ENCODE measurements at regions not wholly inside any gene's neighbourhood (a gene's known extent, or its start where the extent isn't known, plus 50 kb on each side); places are given as distances from the start of the nearest gene placed in this dataset.

DNA sequence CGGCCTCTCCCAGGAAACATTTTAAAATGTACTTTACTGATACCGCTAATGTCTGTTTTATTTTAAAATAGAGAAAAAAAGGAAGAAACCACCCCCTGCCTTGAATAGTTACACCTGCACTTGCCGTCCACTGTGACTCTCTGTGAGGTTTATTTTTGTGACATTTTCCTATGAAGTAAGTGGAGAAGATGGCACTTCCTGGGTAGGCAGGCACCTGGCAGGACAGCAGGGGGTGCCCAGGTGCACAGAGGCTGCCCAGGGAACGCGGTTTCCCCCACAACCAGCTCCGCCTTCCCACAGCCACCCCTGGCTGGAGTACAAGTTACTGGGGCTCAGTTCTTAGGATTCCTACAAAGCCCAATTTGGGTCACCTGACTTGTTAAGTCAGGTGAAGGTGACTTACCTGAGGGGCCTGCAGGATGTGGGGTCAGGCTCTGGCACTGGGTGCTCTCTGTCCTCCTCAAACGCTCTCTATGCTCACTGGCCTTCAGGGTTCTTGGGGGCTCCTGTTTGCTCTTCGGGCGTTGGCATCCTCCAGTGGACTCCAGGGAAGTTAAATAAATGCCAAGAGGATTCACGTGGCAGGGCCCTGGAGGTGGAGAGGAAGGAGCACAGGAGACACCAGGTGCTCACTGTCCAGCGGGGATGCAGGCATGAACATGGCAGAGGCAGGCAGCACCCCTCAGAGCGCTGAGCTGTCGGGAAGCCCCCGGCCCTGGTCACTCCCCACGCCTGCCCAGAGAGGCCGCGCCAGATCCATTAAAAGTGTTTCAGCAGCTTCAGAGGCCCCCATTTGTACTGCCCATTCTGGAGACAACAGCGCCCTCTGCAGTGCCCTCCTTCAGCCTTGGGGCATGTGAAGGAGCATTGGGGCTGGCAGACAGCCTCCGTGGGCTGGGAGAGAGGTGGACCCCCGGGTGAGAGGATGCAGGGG lies 1021.2 kb downstream of the TBC1D22A start:
- DNase-seq, result no peak

DNA sequence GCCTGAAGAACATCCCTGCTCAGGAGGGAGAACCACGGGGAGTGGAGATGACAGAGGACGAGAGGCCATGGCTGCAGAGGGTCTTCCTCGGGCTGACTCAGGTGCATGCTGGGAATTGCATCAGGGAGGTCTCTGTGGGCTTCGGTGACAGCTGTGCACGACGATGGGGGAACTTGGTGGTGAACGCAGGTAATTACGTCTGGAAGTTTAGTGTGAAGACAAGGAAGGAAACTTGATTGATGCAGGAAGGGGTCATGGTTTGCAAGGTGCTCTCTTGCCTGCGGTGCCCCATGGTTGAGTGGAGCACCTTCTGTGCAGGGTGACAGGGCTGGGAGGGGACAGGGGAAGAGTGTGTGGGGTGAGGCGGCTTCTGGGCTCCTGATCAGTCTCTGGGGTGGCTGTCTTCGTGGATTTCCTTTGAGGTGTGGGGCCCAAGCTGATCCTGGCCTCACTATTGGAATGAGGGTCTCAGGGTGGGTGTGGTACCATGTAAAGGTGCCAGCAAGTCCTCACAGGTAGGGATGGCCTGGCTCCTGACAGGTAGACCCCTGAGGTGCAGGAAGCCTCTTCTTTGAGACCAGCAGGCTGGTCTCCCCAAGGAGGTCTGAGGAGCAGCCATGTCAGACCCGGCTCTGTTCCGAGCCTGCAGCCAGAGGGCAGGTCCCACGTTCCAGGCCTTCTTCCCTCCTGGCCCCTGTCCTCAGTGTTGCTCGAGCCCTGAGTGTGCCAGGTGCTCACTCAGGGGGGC lies 1020.1 kb downstream of the TBC1D22A start:
- DNase-seq, result no peak

DNA sequence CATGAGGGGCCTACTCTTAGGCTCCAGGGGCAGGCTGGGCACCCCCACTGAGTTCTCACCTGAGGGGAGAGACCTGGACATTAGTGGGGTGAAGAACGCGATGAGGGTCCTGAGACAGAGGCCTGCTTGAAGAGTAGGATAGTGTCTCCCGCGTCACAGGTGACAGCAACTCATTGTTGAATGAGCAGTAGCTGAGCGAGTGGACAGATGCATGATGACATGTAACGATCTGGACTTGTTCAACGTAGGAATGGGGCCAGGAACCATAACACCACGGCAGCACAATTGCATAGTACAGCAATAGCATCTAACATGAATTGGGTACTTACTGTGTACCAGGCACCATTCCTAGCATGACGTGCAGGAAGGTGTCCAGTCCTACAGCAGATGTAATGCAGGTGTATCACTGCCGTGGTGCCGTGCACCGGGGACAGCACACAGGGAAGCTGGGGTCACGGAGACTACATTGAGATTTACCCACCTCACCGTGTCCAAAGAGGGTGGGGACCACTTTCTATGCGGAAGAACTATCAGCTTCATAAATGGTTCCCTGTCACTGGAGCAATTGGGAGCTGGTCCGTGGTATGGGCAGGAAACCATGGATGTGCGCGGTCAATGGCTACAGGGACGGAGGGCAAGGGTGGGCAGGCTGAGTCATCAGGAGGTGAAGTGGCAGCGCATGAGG lies 1019.1 kb downstream of the TBC1D22A start:
- DNase-seq, result no peak

DNA sequence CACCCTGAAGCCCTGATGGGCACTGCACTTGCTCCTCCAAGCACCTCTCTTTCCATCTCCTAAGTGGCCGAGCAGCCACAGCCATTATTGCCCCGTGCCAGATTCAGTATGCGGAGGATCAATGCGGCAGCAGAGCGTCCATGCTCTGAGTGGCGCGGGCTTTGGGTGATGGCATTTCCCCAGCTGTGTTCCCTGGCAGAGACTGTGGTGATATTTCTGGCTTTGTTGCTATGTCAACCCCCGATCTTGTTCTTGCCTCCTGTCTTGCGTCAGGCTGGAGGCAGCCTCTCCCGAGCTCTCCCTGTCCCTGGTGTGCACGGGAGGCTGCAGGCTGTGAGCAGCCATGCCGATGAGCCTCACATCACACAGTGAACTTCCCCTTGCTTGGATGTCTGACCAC lies 1018.6 kb downstream of the TBC1D22A start:
- no peak for DNase-seq

DNA sequence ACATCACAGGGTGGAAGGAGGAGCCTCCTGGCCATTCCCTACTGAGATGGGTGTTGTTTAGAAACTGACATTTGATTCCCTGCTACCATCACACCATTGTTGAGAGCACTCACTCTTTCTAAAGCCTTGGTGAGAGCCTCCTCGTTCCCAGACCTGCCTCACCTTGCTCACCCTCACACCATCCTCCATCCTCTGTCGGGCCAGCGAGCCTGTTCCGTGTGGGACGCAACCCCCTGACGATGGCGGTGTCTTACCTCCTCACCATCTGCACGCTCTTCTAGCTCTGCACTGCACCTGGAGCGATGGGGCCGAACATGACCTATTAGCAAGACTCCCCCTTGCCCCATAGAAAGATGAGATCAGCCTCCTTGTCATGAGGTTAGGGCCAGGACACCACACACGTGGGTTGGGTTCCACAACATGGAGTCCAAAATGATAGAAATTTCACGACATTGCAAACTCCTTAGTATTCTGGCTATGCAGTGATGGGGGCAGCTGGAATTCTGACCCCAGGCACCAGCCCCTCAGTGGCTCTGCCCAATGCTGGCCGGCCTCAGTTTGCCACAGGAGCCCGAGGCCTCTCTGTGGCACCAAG lies 1017.9 kb downstream of the TBC1D22A start:
- no peak for DNase-seq

DNA sequence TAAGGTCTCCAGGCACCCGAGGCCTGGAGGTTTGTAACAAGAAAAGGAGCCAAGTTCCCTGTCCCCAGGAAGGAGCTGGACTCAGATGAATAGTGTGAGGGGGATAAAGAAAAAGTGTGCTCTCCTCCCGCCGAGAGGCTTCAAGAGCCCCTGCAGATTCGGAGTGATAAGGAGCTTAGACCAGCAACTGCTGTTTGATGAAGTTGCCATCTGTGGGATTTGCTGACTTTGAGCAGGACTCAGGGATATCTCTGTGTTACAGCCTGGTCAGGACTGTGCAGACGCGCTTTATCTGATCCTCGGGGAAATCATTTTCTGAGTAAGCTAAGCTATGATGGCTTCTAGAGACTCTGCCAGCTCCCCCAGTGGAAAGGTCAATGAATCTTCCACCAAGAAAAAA lies 1017.0 kb downstream of the TBC1D22A start:
- no peak for DNase-seq

DNA sequence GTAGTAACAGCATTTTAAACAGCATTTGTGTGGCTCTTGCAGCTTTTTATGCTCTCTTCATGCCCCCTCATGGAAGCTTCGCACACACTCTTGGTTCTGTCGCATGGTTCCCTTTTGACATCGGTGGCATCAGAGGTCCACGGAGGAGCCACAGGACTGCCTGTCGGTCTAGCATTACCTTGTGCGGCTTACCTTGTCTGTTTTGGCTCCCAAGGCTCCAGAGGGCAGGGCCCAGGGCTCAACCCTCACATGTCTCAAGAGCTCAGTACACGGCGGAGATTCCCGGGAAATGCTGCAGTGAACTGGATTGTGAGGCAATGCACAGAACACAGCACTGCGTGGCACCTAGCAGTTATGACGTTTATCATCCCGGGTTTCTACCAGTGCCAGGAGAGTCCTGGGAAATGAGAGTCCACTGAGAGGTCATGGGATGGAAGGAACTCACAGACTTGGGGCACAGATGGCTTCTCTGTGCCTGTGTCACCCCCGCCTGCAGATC lies 1015.8 kb downstream of the TBC1D22A start:
- DNase-seq, result no peak

DNA sequence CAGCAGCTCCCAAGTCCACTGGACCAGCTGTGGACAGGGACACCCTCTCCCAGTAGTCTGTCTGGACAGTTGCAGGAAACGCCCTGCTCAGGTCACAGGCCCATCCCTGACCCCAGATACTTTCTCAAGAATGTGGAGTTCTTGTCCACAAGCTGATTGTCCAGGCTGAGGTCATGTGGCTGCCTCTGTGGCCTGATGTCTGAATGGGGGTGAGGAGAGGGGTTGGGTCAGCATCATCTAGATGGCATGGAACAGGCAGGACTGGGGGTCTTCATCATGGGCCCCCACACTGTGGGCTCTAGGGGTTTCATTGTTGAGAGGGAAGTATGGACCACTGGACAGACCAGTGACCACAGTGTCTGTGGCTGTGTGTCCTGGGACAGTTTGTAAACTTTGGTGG lies 1015.0 kb downstream of the TBC1D22A start:
- no peak for DNase-seq

DNA sequence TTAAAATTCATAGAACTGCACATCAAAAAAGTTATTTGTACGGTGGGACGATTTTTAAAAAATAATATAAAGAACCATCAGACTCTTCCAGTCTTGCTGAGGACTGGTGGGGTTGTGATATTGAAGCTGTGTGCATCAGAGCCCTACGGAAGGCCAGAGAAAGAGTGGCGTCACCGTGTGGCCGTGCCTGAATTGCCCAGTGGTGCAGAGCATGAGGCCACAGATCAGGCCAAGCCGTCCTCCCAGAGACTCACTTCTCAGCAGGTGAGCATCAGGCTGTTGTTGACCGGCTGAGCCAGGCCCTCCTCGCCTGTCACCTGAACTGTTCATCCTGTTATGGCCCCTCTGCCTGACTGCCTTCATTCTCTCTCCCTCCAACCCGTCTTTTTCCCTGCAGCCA lies 1013.9 kb downstream of the TBC1D22A start:
- no peak for DNase-seq

DNA sequence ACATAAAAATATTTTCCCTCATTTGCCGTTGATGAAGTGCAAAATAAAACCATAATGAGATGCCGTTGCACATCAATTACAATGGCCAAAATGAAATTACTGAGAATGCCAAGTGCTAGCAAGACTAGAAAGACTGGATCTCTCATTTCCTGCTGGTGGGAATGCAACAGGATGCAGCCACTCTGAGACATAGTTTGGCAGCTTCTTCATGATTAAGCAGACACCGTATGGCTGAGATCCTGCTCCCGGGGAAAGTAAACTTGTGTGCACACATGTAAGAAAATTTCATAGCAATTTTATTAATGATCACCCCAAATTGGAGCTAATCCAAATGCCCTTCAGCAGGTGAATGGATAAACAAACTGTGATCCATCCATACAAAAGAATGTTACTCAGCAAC lies 1013.2 kb downstream of the TBC1D22A start:
- no peak for DNase-seq

DNA sequence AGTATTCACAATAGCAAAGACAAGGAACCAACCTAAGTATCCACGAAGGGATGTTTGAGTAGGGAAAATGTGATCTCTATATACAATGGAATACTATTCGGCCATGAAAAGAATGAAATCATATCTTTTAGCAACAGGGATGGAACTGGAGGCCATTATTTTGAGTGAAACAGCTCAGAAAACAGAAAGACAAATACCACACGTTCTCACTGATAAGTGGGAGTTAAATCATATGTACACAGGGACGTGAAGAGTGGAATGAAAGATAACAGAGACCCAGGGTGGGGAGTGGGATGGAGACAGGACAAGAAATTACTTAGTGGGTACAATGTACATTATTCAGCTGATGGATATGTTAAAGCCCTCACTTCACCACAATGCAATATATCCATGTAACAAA lies 1012.7 kb downstream of the TBC1D22A start:
- DNase-seq, result no peak

DNA sequence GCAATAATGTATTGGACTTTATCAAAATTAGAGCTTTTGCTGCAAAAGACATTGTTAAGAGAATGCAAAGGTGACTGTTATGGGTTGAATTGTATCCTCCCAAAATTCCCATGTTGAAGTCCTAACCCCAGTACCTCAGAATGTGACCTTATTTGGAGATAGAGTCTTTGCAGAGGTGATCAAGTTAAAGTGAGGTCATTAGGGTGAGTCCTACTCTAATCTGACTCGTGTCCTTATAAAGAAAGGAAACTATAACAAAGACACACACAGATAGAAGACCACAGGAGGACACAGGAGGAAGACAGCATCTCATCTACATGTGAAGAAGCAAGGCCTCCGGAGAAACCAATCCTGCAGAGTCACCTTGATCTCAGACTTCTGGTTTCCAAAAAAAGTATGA lies 1011.2 kb downstream of the TBC1D22A start:
- no peak for DNase-seq

DNA sequence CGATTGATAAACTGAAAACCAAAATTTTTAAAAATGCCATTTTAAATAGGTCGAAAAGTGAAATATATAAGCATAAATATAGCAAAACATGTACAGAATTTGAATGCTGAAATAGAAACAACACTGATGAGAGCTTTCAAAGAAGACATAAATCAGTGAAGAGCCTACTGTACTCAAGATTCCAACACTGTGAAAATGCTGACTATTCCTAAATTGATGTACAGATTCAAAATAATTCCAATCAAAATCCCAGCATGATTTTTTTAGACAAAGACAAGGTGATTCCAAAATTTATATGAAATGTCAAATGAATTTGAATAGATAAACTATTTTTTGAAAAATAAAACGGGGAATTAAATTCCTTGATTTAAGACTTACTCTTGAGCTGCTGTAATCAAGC lies 1010.4 kb downstream of the TBC1D22A start:
- no peak for DNase-seq

DNA sequence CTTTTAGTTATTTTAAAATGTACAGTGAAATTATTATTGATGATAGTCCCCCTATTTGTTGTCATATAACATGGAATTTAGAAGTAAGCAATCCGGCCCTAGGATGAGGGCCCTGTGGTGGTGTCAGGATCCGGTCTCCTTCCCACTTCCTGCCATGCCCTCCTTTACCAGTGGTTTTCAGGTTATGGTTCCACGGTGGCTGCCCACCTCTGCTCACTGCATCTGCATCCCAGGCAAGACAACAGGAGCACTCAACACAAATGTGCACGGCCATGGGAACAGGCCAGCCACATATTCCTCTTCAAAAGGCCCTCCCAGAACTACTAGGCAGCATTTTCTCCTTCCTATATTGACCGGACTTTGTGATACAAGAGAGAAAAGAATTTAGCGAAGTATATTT lies 1007.2 kb downstream of the TBC1D22A start:
- DNase-seq, result no peak

DNA sequence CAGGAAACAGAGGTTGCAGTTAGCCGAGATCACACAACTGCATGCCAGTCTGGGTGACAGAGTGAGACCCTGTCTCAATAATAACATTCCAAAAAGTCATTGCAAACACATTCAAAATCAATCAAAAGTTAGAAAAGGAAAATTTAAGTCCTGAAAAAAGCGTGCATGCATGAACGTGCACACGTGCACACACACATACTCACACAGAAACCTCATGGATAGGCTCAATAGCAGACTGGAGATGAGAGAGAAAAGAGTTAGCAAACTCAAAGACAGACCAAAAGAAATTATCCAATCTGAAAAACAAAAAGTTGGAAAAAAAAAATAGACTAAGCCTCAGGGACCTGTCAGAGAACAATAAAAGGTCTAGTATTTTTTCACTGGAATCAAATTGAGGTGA lies 1005.6 kb downstream of the TBC1D22A start:
- no peak for DNase-seq

DNA sequence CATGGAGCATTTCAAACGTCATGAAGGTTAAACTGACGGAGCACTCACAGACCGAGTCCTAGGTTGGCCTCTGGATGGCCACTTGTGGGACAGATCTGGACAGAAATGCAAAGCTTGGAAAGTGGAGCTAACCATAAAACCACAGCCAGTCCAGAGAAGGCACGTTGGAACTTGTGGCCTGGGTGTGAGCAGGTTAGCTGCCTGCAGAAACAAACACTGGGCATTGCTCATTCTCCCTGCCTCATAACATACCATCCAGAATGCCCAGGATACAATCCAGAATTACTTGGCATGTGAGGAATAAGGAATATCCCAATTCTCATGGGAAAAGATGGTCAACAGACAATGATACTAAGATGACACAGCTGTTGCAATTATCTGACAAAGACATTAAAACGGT lies 1005.0 kb downstream of the TBC1D22A start:
- DNase-seq, result no peak

DNA sequence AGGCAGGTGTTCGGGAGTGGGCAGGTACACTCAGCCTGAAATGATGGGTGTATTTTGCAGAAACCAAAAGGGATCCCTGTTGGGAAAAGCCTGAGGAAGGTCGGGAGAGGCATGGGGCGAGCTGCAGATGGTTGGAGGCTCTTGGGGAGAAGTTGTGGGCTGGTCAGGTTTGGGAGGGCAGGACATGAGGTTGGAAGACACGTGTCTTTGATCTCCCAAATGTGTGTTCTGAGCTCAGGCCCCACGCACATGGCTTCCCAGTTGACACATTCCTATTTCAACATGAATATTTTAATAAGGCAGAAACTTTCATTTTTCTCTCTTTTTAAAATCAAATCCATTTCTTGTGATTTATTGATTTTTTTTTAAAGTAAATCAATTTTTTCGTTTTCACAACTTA lies 1003.3 kb downstream of the TBC1D22A start:
- no peak for DNase-seq

DNA sequence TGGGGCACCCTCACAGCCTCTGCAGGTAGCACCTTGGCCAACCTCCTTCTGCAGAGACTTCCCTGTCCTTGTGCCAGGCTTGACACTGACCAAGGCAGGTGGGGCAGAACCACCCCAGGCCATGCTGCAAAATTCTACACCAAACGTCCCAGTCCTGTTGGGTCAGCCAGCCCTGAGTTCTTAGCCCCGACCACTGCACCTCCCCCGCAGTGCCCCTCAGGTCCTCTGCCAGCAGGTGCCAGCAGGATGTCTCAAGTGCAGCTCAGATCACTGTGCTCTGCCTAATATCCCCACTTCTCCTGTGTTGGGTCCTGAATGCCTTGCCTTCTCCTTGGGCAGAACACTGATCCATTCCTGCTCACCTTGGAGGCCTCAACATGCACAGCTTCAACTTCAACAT lies 999.7 kb downstream of the TBC1D22A start:
- DNase-seq, result no peak

DNA sequence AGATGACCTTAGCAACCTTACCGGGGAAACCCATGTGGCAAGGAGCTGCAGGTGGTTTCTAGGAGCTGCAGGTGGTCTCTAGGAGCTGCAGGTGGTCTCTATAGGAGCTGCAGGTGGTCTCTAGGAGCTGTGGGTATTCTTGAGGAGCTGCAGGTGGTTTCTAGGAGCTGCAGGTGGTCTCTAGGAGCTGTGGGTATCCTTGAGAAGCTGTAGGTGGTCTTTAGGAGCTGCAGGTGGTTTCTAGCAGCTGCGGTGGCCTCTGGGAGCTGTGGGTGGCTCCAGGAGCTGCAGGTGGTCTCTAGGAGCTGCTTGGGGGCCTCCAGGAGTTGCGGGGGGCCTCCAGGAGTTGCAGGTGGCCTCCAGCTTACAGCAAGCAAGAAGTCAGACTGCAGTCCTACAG lies 997.5 kb downstream of the TBC1D22A start:
- DNase-seq, result no peak

DNA sequence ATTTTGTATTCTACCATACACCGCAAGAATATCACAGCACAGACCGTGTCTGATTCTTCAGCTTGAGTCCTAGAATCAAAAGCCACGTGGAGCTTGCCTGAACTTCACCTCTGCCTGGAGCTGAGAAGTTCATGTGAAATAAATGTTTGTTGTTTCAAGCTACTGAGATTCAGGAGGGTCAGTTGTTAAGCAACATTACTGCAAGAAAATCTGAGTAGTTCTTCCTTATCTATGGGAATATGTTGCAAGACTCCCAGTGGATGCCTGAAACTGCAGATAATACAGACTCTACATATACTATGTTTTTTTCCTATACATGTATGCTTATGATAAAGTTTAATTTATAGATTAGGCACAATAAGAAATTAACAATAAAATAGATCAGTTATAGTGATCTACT lies 995.3 kb downstream of the TBC1D22A start:
- no peak for DNase-seq

DNA sequence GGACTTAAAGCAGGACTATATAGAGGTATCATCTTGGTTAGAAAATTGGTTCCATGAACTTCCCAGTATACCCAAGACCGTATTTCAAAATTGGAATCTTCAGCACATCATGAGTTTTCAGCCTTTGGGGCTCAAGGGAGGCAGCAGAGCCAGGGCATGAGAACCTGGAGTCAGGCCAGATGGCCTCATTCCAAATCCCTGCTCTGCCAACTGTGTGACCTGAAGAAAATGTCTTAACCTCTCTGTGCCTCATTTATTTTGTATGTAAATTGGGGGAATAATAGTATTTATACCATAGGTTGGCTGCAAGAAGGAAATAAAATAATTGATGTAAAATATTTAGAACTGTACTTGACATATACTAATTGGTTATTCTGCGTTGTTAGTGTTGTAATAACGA lies 987.6 kb downstream of the TBC1D22A start:
- DNase-seq, result no peak

DNA sequence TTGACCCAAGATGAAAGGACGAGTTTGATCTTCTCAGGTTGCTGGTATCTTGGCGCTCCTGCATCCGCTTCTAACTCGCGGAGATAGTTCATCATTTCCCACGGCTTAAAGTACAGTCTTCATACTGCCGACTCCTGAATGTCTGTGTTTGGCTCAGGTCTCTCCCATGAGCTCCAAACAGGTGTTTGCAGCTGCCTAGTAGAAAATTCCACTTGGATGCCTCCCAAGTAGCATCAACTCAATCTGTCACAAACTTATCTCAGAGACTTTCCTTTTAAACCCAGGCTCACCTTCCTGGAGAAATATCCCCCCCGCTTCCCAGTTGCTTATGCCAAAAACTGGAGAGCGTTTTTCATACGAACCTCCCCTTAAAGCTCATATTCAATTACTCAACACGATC lies 986.5 kb downstream of the TBC1D22A start:
- no peak for DNase-seq

DNA sequence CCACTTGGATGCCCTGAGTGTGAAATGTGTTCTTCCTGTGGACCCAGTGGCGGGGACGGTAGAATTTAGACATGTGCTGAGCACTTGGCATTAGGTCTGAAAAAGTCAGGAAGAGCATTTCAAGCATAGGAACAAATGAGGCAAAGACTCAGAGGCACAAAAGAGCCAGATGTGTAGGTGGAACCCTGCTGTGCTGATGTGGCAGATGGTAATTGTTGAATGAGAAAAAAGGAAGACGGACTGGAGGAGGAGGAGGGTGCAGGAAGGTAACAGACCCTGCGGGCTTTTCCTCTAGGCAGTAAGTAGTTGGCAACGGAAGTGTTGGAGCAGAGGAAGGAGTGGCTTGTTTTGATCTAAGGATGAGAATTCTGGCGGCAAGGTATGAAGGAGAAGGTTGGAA lies 985.8 kb downstream of the TBC1D22A start:
- DNase-seq, result no peak
